Hepatocyte (in vitro differentiated cells): ENCODE measurements at regions not wholly inside any gene's neighbourhood (a gene's known extent, or its start where the extent isn't known, plus 50 kb on each side); places are given as distances from the start of the nearest gene placed in this dataset.

ENCODE experiments used
- DNase-seq: peaks from one replicate; pipeline ENCODE4 v3.0.0-alpha.2; 2016; ENCODE audit warnings: low spot score
- H2AFZ ChIP-seq: fragments of 200-600 bp; sonication (generic); 2 replicates; pipeline ENCODE4 v1.6.0; 2016; ENCODE audit warnings: antibody characterized with exemption, mild to moderate bottlenecking
- H3K27ac ChIP-seq: fragments of 200-600 bp; sonication (generic); 2 replicates; pipeline ENCODE4 v1.5.1; 2016; ENCODE audit warnings: mild to moderate bottlenecking
- H3K27me3 ChIP-seq: fragments of 200-600 bp; sonication (generic); 2 replicates; pipeline ENCODE4 v1.6.1; 2016
- H3K36me3 ChIP-seq: fragments of 200-600 bp; sonication (generic); replicated peaks from 2 replicates; pipeline ENCODE4 v1.5.1; 2016; ENCODE audit warnings: low read depth; ENCODE audit not compliant: insufficient read depth
- H3K4me1 ChIP-seq: fragments of 200-600 bp; sonication (generic); 2 replicates; pipeline ENCODE4 v1.5.1; 2016; ENCODE audit warnings: mild to moderate bottlenecking, moderate library complexity; ENCODE audit not compliant: insufficient read depth
- H3K4me2 ChIP-seq: fragments of 200-600 bp; sonication (generic); 2 replicates; pipeline ENCODE4 v1.6.0; 2016
- H3K4me3 ChIP-seq: fragments of 200-600 bp; sonication (generic); 2 replicates; pipeline ENCODE4 v1.5.1; 2016; ENCODE audit warnings: mild to moderate bottlenecking
- H3K79me2 ChIP-seq: fragments of 200-600 bp; sonication (generic); 2 replicates; pipeline ENCODE4 v1.6.0; 2017; ENCODE audit warnings: mild to moderate bottlenecking
- H3K9me2 ChIP-seq: fragments of 200-600 bp; sonication (generic); replicated peaks from 2 replicates; pipeline ENCODE4 v1.6.0; 2017; ENCODE audit warnings: mild to moderate bottlenecking; ENCODE audit not compliant: insufficient read depth
- H3K9me3 ChIP-seq: fragments of 200-600 bp; sonication (generic); 2 replicates; pipeline ENCODE4 v1.5.1; 2016; ENCODE audit warnings: low read depth, mild to moderate bottlenecking
- H4K20me1 ChIP-seq: fragments of 200-600 bp; sonication (generic); 2 replicates; pipeline ENCODE4 v1.6.0; 2016; ENCODE audit warnings: mild to moderate bottlenecking; ENCODE audit not compliant: insufficient read depth, poor library complexity, severe bottlenecking
- EZH2 ChIP-seq: fragments of 200-600 bp; sonication (generic); IDR thresholded peaks from 2 replicates; pipeline ENCODE4 v1.6.1; 2016; ENCODE audit warnings: antibody characterized with exemption, mild to moderate bottlenecking, borderline replicate concordance
- EZH2phosphoT487 ChIP-seq: fragments of 200-600 bp; sonication (generic); IDR thresholded peaks from one replicate; pipeline ENCODE4 v1.6.1; 2018; ENCODE audit warnings: antibody characterized with exemption, mild to moderate bottlenecking, low read depth, moderate library complexity; ENCODE audit not compliant: unreplicated experiment, severe bottlenecking
- WGBS: methylation state at CpG from one replicate; pipeline ENCODE4 v1.1.6; 2016; ENCODE audit warnings: low lambda C conversion rate; ENCODE audit errors: missing lambda C conversion rate; 5-methylcytosine and 5-hydroxymethylcytosine counted together
- TF ChIP-seq, protein P1 (sequence below): fragments of 200-600 bp; sonication (generic); IDR thresholded peaks from 2 replicates; pipeline ENCODE4 v1.5.1; 2016; ENCODE audit warnings: antibody characterized with exemption, mild to moderate bottlenecking; ENCODE audit not compliant: poor library complexity

DNA sequence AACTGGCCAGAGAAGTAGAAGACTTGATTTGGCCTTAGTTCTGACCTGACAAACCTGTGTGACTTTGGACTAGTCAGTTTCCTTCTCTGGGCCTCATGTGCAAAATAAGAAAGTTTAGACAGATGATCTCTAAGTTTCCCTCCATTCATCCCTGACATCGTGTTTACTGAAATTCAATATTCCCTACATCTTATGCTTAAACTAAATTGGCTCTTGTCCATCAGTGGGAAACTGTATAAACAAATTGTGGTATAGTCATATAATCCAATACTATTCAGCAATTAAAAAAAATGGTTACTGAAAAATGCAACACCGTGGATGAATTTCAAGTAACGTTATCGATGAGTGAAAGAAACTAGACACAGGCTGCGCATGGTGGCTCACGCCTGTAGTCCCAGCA is 64.4 kb upstream of the HRH1 start:
- Histone ChIP-seq H3K4me2 (no peak overlapping the region), H3K27me3 (no peaks in the 10 kb centered on the region), H3K79me2 (no peaks in the 10 kb centered on the region), H3K36me3 (no peaks in the 10 kb centered on the region), H3K4me3 (no peak overlapping the region), H3K27ac (no peak overlapping the region), H4K20me1 (no peaks in the 10 kb centered on the region), H3K9me2 (no peaks in the 10 kb centered on the region), H3K4me1 (no peaks in the 10 kb centered on the region), H2AFZ (no peak overlapping the region), H3K9me3 (no peaks in the 10 kb centered on the region)
- 87% methylated on average over 6 of the region's 6 CpGs for WGBS
- TF ChIP-seq EZH2phosphoT487 (no peak), EZH2 (no peak)
- TF ChIP-seq, protein P1, sequence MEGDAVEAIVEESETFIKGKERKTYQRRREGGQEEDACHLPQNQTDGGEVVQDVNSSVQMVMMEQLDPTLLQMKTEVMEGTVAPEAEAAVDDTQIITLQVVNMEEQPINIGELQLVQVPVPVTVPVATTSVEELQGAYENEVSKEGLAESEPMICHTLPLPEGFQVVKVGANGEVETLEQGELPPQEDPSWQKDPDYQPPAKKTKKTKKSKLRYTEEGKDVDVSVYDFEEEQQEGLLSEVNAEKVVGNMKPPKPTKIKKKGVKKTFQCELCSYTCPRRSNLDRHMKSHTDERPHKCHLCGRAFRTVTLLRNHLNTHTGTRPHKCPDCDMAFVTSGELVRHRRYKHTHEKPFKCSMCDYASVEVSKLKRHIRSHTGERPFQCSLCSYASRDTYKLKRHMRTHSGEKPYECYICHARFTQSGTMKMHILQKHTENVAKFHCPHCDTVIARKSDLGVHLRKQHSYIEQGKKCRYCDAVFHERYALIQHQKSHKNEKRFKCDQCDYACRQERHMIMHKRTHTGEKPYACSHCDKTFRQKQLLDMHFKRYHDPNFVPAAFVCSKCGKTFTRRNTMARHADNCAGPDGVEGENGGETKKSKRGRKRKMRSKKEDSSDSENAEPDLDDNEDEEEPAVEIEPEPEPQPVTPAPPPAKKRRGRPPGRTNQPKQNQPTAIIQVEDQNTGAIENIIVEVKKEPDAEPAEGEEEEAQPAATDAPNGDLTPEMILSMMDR: no peak
- no peak for DNase-seq

GRCh38 chr3:11090551-11090950 is 63.7 kb upstream of the HRH1 start:
- Histone ChIP-seq H3K4me3 (no peak overlapping the region), H3K9me3 (no peaks in the 10 kb centered on the region), H2AFZ (no peak overlapping the region), H3K27me3 (no peaks in the 10 kb centered on the region), H4K20me1 (no peaks in the 10 kb centered on the region), H3K36me3 (no peaks in the 10 kb centered on the region), H3K27ac (no peak overlapping the region), H3K4me1 (no peaks in the 10 kb centered on the region), H3K4me2 (no peak overlapping the region), H3K79me2 (no peaks in the 10 kb centered on the region), H3K9me2 (no peaks in the 10 kb centered on the region)
- TF ChIP-seq EZH2 (no peak), EZH2phosphoT487 (no peak)
- TF ChIP-seq, protein P1: no peak
- DNase-seq: no peak
- WGBS: 26% methylated on average over 1 of the region's 1 CpG

- Histone ChIP-seq H3K79me2 (no peaks in the 10 kb centered on the region), H3K9me3 (no peaks in the 10 kb centered on the region), H3K4me3 (no peak overlapping the region), H3K4me2 (no peak overlapping the region), H2AFZ (no peak overlapping the region), H3K9me2 (no peaks in the 10 kb centered on the region), H3K36me3 (no peaks in the 10 kb centered on the region), H3K4me1 (no peaks in the 10 kb centered on the region), H3K27me3 (no peaks in the 10 kb centered on the region), H4K20me1 (no peaks in the 10 kb centered on the region), H3K27ac (no peak overlapping the region)
- TF ChIP-seq EZH2phosphoT487 (no peak), EZH2 (no peak)
- TF ChIP-seq, protein P1: no peak
- no peak for DNase-seq
- WGBS: 68% methylated on average over 12 of the region's 12 CpGs
These were observed 63.2 kb upstream of the HRH1 start for GRCh38 chr3:11091088-11091590.

GRCh38 chr3:11091791-11092190 is 62.5 kb upstream of the HRH1 start:
- WGBS: 88% methylated on average over 13 of the region's 13 CpGs
- DNase-seq: no peak
- Histone ChIP-seq H3K27me3 (no peaks in the 10 kb centered on the region), H3K9me3 (no peaks in the 10 kb centered on the region), H3K9me2 (no peaks in the 10 kb centered on the region), H3K4me3 (no peak overlapping the region), H2AFZ (no peak overlapping the region), H3K27ac (no peak overlapping the region), H3K36me3 (no peaks in the 10 kb centered on the region), H4K20me1 (no peaks in the 10 kb centered on the region), H3K4me2 (no peak overlapping the region), H3K79me2 (no peaks in the 10 kb centered on the region), H3K4me1 (no peaks in the 10 kb centered on the region)
- TF ChIP-seq, protein P1: no peak
- TF ChIP-seq EZH2phosphoT487: no peak
- TF ChIP-seq EZH2: no peak
